GM13977 (cell line): ENCODE measurements at regions not wholly inside any gene's neighbourhood (a gene's known extent, or its start where the extent isn't known, plus 50 kb on each side); places are given as distances from the start of the nearest gene placed in this dataset.

Experiments
- DNase-seq: peaks from one replicate; pipeline ENCODE4 v3.0.0; 2012; ENCODE audit warnings: low spot score
- in situ Hi-C: fragments of 300-500 bp; cut with MboI; formaldehyde crosslinking; loops from one replicate; pipeline ENCODE4 v1.12.0; 2022; ENCODE audit warnings: low sequenced_read_pairs, low pct_unique_long_range_greater_than_20kb, mixed read lengths, inconsistent platforms; ENCODE audit not compliant: unreplicated experiment
- TF ChIP-seq, protein P1 (sequence below): IDR thresholded peaks from 2 replicates; pipeline ENCODE4 v1.5.1; 2012; ENCODE audit warnings: mild to moderate bottlenecking, control low read depth; ENCODE audit not compliant: insufficient read depth; ENCODE audit errors: extremely low read depth, missing control alignments

DNA sequence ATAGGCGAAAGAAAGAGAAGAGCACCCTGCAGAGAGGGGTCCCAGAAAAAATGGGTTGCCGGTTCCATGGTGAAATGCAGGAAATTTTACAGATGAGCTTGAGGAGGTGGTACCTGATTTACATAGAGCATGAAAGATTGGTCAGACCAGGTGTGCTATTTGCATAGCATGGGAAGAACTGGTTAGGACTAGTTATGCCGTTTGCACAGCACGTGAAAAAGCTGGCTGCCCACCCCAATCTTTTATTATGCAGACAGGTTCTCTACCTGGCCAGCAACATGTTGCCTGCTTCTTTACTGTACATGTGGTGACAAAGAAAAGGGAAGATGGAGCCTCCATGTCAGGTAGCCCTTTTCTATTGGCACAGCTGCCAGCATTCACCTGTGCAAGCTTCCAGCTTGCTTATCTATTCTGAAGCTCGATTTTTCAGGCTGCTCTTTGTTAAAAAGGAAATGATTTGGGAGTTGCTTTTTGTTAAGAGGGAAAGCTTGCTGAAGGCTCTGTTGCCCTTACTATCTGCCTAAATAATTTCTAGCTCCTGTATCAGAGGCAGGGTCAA lies 62.9 kb upstream of the ELK3 start:
- DNase-seq = no peak
- in situ Hi-C loops = no loop called here
- TF ChIP-seq, protein P1, sequence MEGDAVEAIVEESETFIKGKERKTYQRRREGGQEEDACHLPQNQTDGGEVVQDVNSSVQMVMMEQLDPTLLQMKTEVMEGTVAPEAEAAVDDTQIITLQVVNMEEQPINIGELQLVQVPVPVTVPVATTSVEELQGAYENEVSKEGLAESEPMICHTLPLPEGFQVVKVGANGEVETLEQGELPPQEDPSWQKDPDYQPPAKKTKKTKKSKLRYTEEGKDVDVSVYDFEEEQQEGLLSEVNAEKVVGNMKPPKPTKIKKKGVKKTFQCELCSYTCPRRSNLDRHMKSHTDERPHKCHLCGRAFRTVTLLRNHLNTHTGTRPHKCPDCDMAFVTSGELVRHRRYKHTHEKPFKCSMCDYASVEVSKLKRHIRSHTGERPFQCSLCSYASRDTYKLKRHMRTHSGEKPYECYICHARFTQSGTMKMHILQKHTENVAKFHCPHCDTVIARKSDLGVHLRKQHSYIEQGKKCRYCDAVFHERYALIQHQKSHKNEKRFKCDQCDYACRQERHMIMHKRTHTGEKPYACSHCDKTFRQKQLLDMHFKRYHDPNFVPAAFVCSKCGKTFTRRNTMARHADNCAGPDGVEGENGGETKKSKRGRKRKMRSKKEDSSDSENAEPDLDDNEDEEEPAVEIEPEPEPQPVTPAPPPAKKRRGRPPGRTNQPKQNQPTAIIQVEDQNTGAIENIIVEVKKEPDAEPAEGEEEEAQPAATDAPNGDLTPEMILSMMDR = no peak

DNA sequence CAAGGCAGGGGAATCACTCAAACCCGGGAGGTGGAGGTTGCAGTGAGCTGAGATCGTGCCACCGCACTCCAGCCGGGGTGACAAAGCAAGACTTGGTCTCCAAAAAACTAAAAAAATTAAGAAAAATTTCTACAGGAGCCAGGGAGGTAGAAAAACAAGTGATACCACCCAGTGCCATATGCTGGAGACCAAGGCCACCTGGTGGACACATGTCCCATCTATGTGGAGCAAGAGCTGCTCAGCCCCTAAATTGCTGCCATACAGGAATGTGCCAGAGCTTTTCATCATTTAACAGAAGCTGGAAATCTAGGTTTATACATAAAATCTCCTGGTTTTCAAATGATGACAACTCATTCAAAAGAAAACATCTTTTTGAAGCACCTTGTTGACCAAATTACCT lies 61.4 kb upstream of the ELK3 start:
- in situ Hi-C loops = no loop called here
- TF ChIP-seq, protein P1 = peak; percentile 46
- no peak for DNase-seq

DNA sequence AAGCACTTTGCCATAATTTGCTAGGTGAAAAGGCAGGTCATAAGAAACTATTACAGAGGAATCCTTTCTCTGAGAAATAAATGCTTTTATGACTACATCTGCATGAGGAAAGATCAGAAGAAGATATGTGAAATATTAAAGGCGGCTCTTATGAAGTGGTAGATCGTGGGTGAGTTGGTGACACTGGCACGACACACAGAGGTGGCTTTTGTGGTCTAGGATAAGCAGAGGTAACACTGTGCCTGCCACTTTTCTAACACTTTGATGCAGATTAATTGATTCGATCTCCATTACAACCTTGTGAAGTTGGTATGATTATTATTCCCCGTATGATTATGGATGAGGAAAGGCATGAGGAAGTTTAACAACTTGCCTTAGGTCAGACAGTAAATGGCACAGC lies 60.0 kb upstream of the ELK3 start:
- TF ChIP-seq, protein P1 = no peak
- no peak for DNase-seq
- in situ Hi-C loops = no loop called here

DNA sequence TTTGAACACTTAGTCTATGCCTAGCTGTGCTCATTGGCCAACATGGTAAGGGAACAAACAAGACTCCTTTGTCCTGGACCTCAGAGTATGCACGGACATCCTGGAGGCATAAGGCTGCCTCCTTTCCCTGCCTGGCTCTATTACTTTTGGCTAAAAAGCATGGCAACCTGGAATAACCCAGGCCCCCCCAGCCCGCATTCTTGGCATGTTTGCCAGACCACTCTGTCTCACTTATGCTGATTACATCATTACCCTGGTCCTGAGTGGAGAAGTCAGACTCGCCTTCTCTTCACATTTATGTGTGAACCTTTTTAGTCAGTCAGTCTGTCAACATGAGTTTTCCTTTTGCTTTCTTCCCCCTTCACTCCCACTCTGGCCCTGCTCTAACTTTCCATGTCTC lies 58.0 kb upstream of the ELK3 start:
- in situ Hi-C loops = no loop called here
- no peak for DNase-seq
- TF ChIP-seq, protein P1 = no peak

DNA sequence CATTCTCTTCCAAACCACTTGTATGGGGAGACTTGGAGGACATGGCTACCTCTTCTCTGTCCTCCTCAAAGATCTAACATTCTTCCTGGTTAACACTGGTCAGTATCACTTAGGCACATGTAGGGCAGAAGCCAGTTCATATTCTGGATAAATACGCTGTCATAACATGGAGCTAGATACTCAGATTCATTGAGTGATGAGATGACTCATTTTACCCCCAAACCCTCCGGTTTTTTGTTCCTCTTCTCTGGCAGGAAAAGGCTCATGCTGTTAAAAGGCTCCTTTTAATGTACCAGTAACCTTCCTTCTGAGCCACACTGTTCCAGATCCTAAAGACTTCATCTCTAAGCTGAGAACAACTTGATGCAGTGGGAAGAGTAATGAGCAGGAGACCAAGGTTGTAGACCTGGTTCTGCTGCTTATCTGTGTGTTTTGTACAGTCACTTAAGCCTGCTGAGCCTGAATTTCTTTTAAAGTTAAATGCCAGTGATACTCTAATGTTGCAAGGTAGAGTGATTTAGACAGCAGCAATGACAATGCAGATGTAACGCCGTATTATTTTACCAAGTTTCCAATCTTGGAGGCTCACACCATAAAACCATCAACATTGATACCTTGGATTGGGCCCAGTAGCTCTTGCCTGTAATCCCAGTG lies 57.3 kb upstream of the ELK3 start:
- TF ChIP-seq, protein P1 = no peak
- in situ Hi-C loops = no loop called here
- DNase-seq = no peak

DNA sequence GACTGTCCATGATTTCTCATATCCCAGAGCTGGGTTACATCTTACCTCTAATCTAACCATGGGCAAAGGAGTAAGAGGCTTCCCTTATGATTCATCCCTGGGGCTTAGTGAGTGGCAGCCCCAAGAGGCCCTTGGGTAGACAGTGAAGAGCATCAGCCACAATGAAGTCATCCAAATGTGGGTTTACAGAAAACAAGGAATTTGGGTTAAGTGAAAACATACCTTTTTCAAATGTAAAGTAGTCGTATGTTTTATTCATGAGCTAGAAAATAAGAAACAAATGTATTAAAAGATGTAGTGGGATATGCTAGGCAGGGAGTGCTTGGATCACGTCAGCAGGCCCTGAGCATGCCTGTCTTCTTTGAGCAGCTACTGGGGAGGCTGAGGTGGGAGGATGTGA lies 54.0 kb upstream of the ELK3 start:
- no peak for DNase-seq
- TF ChIP-seq, protein P1 = no peak
- in situ Hi-C loops = no loop called here
